Activated T-helper 1 cell treated with anti-CD3 and anti-CD28 coated beads, Interleukin-12 subunit alpha, Interleukin-12 subunit beta, Interleukin-2, Interleukin-4 antibody, amounts not matched to agents 30 ng/mL and 10 ng/mL and 1 ng/mL, durations not matched to agents 14 hours and 24 hours and 36 hours (primary cell): ENCODE measurements at regions not wholly inside any gene's neighbourhood (a gene's known extent, or its start where the extent isn't known, plus 50 kb on each side); places are given as distances from the start of the nearest gene placed in this dataset.

ENCODE experiments used
- DNase-seq: peaks from one replicate; pipeline ENCODE4 v3.0.0; 2021; ENCODE audit warnings: low spot score
- H3K27ac Mint-ChIP-seq: one replicate; pipeline ENCODE4 v1.8.0; 2021; ENCODE audit warnings: mild to moderate bottlenecking, mixed read lengths
- H3K27me3 Mint-ChIP-seq: one replicate; pipeline ENCODE4 v1.8.0; 2022; ENCODE audit warnings: mild to moderate bottlenecking, moderate library complexity, mixed read lengths; ENCODE audit not compliant: insufficient read depth
- H3K36me3 Mint-ChIP-seq: one replicate; pipeline ENCODE4 v1.8.0; 2021; ENCODE audit warnings: low read depth, mixed read lengths
- H3K4me1 Mint-ChIP-seq: one replicate; pipeline ENCODE4 v1.8.0; 2021; ENCODE audit warnings: low read depth, mixed read lengths
- H3K4me3 Mint-ChIP-seq: one replicate; pipeline ENCODE4 v1.8.0; 2021; ENCODE audit warnings: mild to moderate bottlenecking, moderate library complexity, mixed read lengths
- H3K9me3 Mint-ChIP-seq: one replicate; pipeline ENCODE4 v1.8.0; 2021; ENCODE audit warnings: mixed read lengths
- intact Hi-C: fragments of 100-400 bp; cut with micrococcal nuclease; formaldehyde crosslinking; loops from one replicate; pipeline ENCODE4 v1.15.1; 2024

DNA sequence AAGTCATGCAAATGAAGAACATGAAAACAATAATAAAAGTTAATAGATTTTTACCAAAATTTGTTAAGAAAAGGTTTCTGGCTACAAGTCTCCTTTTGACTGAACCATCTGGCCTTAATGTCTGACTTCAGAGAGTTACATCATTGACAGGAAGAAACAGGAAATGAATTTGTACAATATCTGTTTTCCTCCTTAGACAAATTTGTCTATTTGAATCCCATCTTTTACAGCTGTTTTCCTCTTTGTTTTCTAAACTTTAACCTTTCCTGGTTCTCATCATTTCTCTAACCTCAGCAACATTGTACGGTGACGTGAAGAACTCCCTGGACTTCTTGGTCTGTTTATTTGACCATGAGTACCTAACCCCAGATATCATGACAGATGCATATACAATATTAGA is 567.5 kb upstream of the RIOK2 start:
- no peak for DNase-seq
- no peaks in the 10 kb centered on the region for H3K27me3 Mint-ChIP-seq
- H3K27ac Mint-ChIP-seq: no peak overlapping the region
- H3K36me3 Mint-ChIP-seq: no peaks in the 10 kb centered on the region
- intact Hi-C loops: no loop called here
- H3K4me1 Mint-ChIP-seq: no peaks in the 10 kb centered on the region
- H3K9me3 Mint-ChIP-seq: no peaks in the 10 kb centered on the region
- no peak overlapping the region for H3K4me3 Mint-ChIP-seq

DNA sequence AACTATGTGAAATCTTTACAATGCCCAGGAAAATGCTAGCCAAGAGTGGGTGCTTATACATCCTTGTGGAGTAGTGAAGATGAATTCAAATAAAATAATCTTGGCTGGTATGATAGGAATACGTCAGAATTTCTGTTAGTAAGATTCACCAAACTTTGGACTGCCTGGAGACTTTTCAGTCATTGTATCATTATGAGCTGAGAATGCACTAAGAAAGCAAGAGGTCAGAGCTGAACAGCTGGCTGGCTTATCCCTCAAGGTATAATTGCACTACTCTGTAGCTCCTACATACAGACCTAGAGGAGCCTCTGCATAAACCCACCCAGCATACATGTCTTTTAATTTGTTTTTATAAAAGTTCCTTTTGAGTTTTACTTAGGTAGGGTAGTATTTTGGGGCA is 568.5 kb upstream of the RIOK2 start:
- no peak overlapping the region for H3K4me3 Mint-ChIP-seq
- intact Hi-C loops: no loop called here
- no peaks in the 10 kb centered on the region for H3K4me1 Mint-ChIP-seq
- no peak for DNase-seq
- no peaks in the 10 kb centered on the region for H3K36me3 Mint-ChIP-seq
- no peaks in the 10 kb centered on the region for H3K27me3 Mint-ChIP-seq
- H3K27ac Mint-ChIP-seq: no peak overlapping the region
- no peaks in the 10 kb centered on the region for H3K9me3 Mint-ChIP-seq

DNA sequence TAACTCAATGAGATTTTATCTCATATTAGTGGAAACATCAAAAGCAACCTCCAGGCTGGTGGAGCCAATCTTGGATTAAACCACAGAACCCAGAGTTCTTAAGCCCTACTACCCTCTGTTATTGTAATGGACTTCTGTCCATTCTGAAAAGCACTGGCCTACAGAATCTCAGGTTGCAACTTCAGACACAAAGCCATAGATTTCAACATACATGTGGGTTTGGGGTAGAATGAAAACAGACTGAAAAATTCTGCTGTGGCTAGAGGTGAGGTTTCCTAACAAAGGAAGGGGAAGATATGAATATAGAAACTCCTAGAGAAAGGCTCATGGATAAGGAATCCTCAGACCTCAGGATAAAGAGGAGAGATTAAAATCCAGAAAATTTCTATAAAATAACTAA is 569.8 kb upstream of the RIOK2 start:
- intact Hi-C loops: no loop called here
- no peaks in the 10 kb centered on the region for H3K27me3 Mint-ChIP-seq
- H3K4me1 Mint-ChIP-seq: no peaks in the 10 kb centered on the region
- H3K36me3 Mint-ChIP-seq: no peaks in the 10 kb centered on the region
- no peaks in the 10 kb centered on the region for H3K9me3 Mint-ChIP-seq
- no peak overlapping the region for H3K27ac Mint-ChIP-seq
- H3K4me3 Mint-ChIP-seq: no peak overlapping the region
- DNase-seq: no peak

DNA sequence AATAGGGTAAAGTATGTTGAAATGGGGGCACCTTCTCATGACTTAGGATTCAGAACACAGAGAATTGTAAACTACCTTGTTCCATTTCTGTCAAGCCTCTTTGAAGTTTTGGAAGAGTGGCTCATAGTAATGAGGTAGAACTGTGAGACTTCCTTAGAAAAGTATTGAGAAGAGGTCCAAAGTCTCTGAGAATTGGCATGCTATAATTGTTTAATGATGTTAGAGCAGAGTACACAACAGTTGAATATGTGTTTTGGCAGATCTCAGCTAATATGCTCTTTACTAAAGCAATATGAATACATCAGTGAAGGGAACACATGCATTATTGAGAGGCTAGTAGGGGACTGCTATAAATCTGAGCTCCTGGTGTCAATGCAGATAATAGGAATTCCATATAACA is 579.4 kb upstream of the RIOK2 start:
- Mint-ChIP-seq H3K27me3 (no peaks in the 10 kb centered on the region), H3K4me1 (no peaks in the 10 kb centered on the region)

DNA sequence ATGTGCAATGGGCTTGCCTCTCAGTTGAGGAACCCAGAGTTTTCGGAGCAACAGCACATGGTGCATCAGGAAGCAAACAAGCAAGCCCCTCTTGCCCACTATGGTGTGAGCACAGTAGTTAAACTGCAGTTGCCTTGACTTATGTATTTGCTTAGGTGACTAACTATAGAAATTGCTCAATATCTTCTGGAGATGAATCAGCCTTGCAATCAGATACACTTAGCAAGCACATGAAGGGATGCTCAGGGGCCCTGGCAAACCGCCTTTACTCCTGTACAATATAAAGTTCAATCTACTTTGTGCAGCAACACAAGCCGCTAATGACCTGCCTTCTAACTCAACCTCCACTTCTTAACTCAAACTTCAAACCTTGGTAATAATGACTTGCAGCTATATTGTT is 581.7 kb upstream of the RIOK2 start:
- H3K4me3 Mint-ChIP-seq: no peak overlapping the region
- no peaks in the 10 kb centered on the region for H3K36me3 Mint-ChIP-seq
- intact Hi-C loops: no loop called here
- H3K27ac Mint-ChIP-seq: no peak overlapping the region
- no peak for DNase-seq
- no peaks in the 10 kb centered on the region for H3K4me1 Mint-ChIP-seq
- no peaks in the 10 kb centered on the region for H3K27me3 Mint-ChIP-seq
- no peaks in the 10 kb centered on the region for H3K9me3 Mint-ChIP-seq

More for the DNA sequence above, 579.4 kb upstream of the RIOK2 start:
- DNase-seq: no peak
- intact Hi-C loops: no loop called here
- Mint-ChIP-seq H3K27ac (no peak overlapping the region), H3K9me3 (no peaks in the 10 kb centered on the region), H3K36me3 (no peaks in the 10 kb centered on the region), H3K4me3 (no peak overlapping the region)

DNA sequence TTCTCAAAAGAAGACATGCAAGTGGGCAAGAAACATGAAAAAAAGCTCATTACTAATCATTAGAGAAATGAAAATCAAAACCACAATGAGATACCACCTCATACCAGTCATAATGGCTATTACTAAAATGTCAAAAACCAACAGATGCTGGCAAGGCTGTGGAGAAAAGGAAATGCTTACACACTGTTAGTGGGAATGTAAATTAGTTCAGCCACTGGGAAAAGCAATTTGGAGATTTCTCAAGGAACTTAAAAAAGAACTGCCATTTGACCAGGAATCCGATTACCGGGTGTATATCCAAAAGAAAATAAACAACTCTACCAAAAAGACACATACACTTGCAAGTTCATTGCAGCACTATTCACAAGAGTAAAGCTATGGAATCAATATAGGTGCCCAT is 595.4 kb upstream of the RIOK2 start:
- Mint-ChIP-seq H3K27me3 (no peaks in the 10 kb centered on the region), H3K27ac (no peak overlapping the region), H3K36me3 (no peaks in the 10 kb centered on the region), H3K4me1 (no peaks in the 10 kb centered on the region), H3K4me3 (no peak overlapping the region), H3K9me3 (no peaks in the 10 kb centered on the region)
- intact Hi-C loops: no loop called here
- DNase-seq: no peak

DNA sequence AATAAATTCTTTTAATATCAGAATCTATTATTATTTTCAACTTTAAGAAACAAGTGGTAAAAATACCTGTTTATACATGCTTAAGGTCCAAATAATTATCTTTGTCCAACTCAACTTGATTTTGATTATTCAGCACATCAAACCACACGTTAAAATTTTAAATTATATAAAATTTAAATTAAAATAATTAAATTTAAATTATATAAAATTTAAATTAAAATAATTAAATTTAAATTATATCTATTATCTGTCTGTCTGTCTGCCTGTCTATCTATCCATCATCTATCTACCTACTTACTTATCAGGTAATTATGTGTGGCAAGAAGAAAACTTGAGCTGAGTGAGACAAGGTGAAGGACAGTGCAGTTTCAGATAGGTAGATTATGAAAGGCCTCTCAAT is 605.3 kb upstream of the RIOK2 start:
- intact Hi-C loops: no loop called here
- Mint-ChIP-seq H3K9me3 (peaks cover 4% of the 10 kb centered on the region), H3K27ac (no peak overlapping the region), H3K27me3 (no peaks in the 10 kb centered on the region), H3K36me3 (no peaks in the 10 kb centered on the region), H3K4me1 (no peaks in the 10 kb centered on the region), H3K4me3 (no peak overlapping the region)
- DNase-seq: no peak

DNA sequence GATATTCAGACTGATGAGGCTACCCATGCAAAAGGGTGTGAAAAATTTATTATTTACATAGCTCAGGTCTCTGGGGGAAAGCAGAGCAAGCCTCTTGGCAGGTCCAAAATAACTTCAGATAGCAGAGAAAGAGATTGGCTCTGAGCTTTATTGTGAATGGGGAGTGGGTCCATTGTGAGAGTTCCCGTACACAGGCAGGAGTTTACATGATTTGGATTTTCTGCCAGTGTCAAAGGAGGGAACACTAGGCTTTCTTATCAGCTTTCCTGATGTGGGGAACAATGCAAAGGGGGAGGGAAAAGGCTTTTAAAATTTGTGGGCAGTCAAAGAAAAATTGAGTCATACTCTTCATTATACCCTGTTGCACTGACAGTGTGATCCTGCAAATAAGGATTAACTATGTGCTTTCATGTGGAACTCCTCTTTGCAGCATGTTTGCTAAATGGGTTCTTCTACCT is 615.0 kb upstream of the RIOK2 start:
- H3K4me1 Mint-ChIP-seq: no peaks in the 10 kb centered on the region
- no peak for DNase-seq
- no peak overlapping the region for H3K27ac Mint-ChIP-seq
- H3K36me3 Mint-ChIP-seq: no peaks in the 10 kb centered on the region
- H3K27me3 Mint-ChIP-seq: no peaks in the 10 kb centered on the region
- H3K4me3 Mint-ChIP-seq: no peak overlapping the region
- intact Hi-C loops: no loop called here
- no peaks in the 10 kb centered on the region for H3K9me3 Mint-ChIP-seq

DNA sequence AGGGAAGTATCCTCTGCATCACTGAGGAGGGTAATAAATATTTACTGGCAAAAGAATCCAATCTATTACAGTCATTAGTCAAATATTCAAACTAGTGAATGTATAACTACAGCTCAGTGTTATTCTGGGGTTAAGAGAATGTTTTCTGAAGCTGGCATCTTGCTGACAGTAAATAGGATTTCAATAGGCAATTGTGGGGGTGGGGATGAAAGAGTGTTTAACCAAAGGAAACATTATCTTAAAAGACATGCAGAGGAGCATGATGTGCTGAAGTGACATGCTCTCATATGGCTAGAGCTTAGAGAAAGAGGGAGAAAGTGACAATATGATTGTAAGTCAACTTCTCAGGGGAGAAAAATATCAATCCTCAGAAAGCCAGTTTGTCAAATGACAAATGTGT is 618.4 kb upstream of the RIOK2 start:
- no peak overlapping the region for H3K27ac Mint-ChIP-seq
- no peaks in the 10 kb centered on the region for H3K36me3 Mint-ChIP-seq
- peaks cover 3% of the 10 kb centered on the region for H3K9me3 Mint-ChIP-seq
- no peak overlapping the region for H3K4me3 Mint-ChIP-seq
- no peaks in the 10 kb centered on the region for H3K27me3 Mint-ChIP-seq
- H3K4me1 Mint-ChIP-seq: no peaks in the 10 kb centered on the region
- DNase-seq: no peak
- intact Hi-C loops: no loop called here

DNA sequence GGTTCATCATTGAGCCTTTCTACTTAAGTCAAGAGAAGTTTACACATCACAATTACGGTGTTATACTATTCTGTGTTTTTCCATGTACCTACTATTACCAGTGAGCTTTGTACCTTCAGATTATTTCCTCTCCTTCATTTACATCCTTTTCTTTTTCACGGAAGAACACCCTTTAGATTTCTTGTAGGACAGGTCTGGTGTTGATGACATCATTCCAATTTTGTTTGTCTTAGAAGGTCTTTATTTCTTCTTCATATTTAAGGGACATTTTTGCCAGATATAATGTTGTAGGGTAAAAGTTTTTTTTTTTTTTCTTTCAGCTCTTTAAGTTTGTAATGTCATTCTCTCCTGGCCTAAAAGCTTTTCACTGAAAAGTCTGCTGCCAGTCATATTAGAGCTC is 637.1 kb upstream of the RIOK2 start:
- intact Hi-C loops: no loop called here
- Mint-ChIP-seq H3K4me1 (no peaks in the 10 kb centered on the region), H3K36me3 (no peaks in the 10 kb centered on the region), H3K4me3 (no peak overlapping the region), H3K27ac (no peak overlapping the region), H3K27me3 (no peaks in the 10 kb centered on the region), H3K9me3 (peaks cover 3% of the 10 kb centered on the region)
- DNase-seq: no peak

DNA sequence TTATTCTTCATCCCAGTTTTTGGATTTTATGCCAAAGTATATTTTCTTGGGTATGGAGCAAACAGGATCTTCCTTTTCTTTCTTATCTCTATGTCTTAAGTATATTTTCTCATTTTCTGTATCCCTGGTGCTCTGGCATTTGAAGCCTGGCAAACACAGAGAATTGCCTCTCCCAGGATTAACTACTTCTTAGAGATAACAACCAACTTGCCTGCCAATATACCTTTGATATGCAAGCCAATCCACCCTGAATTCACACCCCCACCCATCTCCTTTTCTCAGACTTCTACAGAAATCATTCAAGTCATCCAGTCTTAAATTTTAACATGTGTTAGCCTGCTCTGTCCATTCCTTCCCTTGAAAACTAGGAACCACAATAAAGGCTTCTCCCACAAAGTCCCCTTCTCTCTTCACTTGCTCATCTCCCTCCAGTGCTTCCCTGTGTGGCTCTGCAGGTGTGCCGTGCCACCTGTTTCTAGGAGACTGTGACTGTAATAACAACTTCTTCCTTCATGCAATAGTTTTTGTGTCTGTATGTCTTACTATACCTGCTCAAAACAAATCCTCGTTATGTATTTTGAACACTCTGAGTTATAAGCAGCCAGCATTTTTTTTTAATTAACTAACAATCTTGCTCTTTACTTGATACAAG is 649.7 kb upstream of the RIOK2 start:
- no peak for DNase-seq
- Mint-ChIP-seq H3K4me1 (no peaks in the 10 kb centered on the region), H3K9me3 (no peaks in the 10 kb centered on the region), H3K27me3 (no peaks in the 10 kb centered on the region), H3K27ac (no peak overlapping the region), H3K36me3 (no peaks in the 10 kb centered on the region), H3K4me3 (no peak overlapping the region)
- intact Hi-C loops: no loop called here

DNA sequence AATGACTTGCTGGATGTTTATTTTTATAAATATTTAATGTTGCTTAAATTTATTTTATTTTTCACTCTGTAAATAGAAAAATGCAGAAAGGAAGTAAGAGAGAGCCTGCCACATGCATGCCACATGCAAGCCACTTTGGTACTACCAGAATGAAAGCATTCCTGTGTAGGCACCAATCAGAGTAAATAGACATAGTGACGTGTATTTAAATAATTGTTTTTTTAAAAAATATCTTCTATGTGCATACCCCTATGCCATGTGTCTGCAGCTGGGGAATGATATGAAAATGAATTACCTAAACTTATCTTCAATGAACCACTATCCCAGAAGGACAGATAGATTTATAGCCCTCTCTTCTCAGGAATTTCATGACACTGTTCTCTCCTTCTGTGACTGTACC is 651.5 kb upstream of the RIOK2 start:
- no peak overlapping the region for H3K4me3 Mint-ChIP-seq
- no peaks in the 10 kb centered on the region for H3K36me3 Mint-ChIP-seq
- H3K27me3 Mint-ChIP-seq: no peaks in the 10 kb centered on the region
- no peaks in the 10 kb centered on the region for H3K9me3 Mint-ChIP-seq
- DNase-seq: no peak
- intact Hi-C loops: no loop called here
- H3K27ac Mint-ChIP-seq: no peak overlapping the region
- peaks cover 6% of the 10 kb centered on the region for H3K4me1 Mint-ChIP-seq

DNA sequence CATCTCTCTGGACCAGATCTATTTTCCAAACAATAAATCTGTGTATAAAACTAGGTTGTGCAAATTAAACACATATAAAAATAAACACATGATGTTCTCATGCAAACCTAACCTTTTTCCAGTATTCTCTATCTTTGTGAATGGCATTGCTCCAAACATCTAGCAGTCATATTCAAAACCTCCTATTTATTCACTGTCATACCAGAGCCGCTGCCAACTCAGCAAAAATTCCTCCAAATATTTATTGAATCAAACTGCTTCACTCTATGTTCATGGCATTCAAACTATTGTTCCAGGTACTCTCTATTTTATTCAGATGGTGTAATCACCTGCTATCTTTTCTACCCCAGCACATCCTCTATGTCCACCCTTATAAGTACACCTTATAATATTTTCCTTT is 652.1 kb upstream of the RIOK2 start:
- Mint-ChIP-seq H3K27ac (no peak overlapping the region), H3K9me3 (no peaks in the 10 kb centered on the region), H3K4me1 (peaks cover 6% of the 10 kb centered on the region), H3K4me3 (no peak overlapping the region), H3K27me3 (no peaks in the 10 kb centered on the region), H3K36me3 (no peaks in the 10 kb centered on the region)
- no peak for DNase-seq
- intact Hi-C loops: no loop called here

DNA sequence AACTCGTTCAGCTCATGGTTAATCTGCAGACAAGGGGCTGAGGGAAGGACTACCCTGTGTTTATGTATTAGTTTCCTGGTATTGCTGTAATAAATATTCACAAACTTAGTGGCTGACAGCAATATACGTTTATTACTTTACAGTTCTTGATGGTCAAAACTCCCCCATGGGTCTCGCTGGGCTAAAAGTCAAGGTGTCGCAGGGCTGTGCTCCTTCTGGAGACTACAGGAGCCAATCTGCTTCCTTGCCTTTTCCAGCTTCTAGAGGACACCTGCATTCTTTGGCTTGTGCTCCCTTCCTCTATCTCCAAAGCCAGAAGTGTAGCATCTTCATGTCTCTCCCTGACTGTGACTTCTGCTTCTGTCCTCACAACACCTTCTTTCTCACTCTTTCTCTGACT is 653.8 kb upstream of the RIOK2 start:
- no peaks in the 10 kb centered on the region for H3K27me3 Mint-ChIP-seq
- H3K9me3 Mint-ChIP-seq: no peaks in the 10 kb centered on the region
- no peak overlapping the region for H3K27ac Mint-ChIP-seq
- intact Hi-C loops: no loop called here
- DNase-seq: no peak
- peaks cover 6% of the 10 kb centered on the region for H3K4me1 Mint-ChIP-seq
- H3K36me3 Mint-ChIP-seq: no peaks in the 10 kb centered on the region
- H3K4me3 Mint-ChIP-seq: no peak overlapping the region
